GM19468 (cell line): ENCODE measurements at regions not wholly inside any gene's neighbourhood (a gene's known extent, or its start where the extent isn't known, plus 50 kb on each side); places are given as distances from the start of the nearest gene placed in this dataset.
"Not testable (repeated sequence)": the region's sequence is repeated elsewhere in the genome, so short reads cannot be mapped to it uniquely, and the experiment has no call there.

ENCODE experiments used
- ATAC-seq: cut with Tn5 transposase; IDR thresholded peaks from one replicate; pipeline ENCODE4 v1.9.1; 2021; ENCODE audit warnings: mild to moderate bottlenecking, moderate library complexity, moderate number of reproducible peaks; ENCODE audit not compliant: unreplicated experiment; ENCODE audit errors: extremely low read depth

GRCh38 chr5:15385037-15385436 is 114.9 kb upstream of the FBXL7 start:
- no peak for ATAC-seq

- no peak for ATAC-seq
Observed at GRCh38 chr5:15384581-15384980, 115.4 kb upstream of the FBXL7 start.

GRCh38 chr5:15384176-15384575 is 115.8 kb upstream of the FBXL7 start:
- no peak for ATAC-seq

GRCh38 chr5:15383469-15383868 is 116.5 kb upstream of the FBXL7 start:
- no peak for ATAC-seq

- ATAC-seq, result no peak
Observed at GRCh38 chr5:15383021-15383420, 117.0 kb upstream of the FBXL7 start.

GRCh38 chr5:15377573-15378340 is 122.2 kb upstream of the FBXL7 start:
- ATAC-seq, result no peak

GRCh38 chr5:15376803-15377202 is 123.2 kb upstream of the FBXL7 start:
- no peak for ATAC-seq

- no peak for ATAC-seq
Observed at GRCh38 chr5:15376088-15376487, 123.9 kb upstream of the FBXL7 start.

- no peak for ATAC-seq
Observed at GRCh38 chr5:15375559-15375958, 124.4 kb upstream of the FBXL7 start.

GRCh38 chr5:15374886-15375285 is 125.1 kb upstream of the FBXL7 start:
- ATAC-seq, result no peak

GRCh38 chr5:15373151-15373550 is 126.8 kb upstream of the FBXL7 start:
- no peak for ATAC-seq

GRCh38 chr5:15371184-15371583 is 128.8 kb upstream of the FBXL7 start:
- ATAC-seq, result no peak

GRCh38 chr5:15368835-15369234 is 131.1 kb upstream of the FBXL7 start:
- no peak for ATAC-seq

GRCh38 chr5:15367489-15367888 is 132.5 kb upstream of the FBXL7 start:
- no peak for ATAC-seq

- no peak for ATAC-seq
Observed at GRCh38 chr5:15366676-15367391, 133.1 kb upstream of the FBXL7 start.

GRCh38 chr5:15365070-15365469 is 134.9 kb upstream of the FBXL7 start:
- ATAC-seq, result no peak

GRCh38 chr5:15363601-15364000 is 136.4 kb upstream of the FBXL7 start:
- no peak for ATAC-seq

- ATAC-seq, result not testable (repeated sequence)
Observed at GRCh38 chr5:15357092-15357453, 142.9 kb upstream of the FBXL7 start.

GRCh38 chr5:15356308-15357091 is 143.5 kb upstream of the FBXL7 start:
- not testable (repeated sequence) for ATAC-seq

- no peak for ATAC-seq
Observed at GRCh38 chr5:15354021-15354420, 146.0 kb upstream of the FBXL7 start.

- no peak for ATAC-seq
Observed at GRCh38 chr5:15353086-15353645, 146.8 kb upstream of the FBXL7 start.
